Stimulated activated naive B cell treated with anti-CD40 and anti-IgM and Interleukin-4, amounts not matched to agents 10 μg/mL and 1 μg/mL and 100 μg/mL, for 72 hours (primary cell): ENCODE measurements at regions not wholly inside any gene's neighbourhood (a gene's known extent, or its start where the extent isn't known, plus 50 kb on each side); places are given as distances from the start of the nearest gene placed in this dataset.

Experiments
- ATAC-seq, 2 donors: fragments of 150-1000 bp; cut with Tn5 transposase; replicated peaks; 2 replicates each; pipeline ENCODE4 v1.10.0; 2021; ENCODE audit warnings: moderate library complexity in 1 of 2
- DNase-seq: peaks from one replicate; pipeline ENCODE4 v3.0.0; 2021
- H3K27ac Mint-ChIP-seq: one replicate; pipeline ENCODE4 v1.8.0; 2022; ENCODE audit warnings: mild to moderate bottlenecking, mixed read lengths
- H3K27me3 Mint-ChIP-seq, 2 donors: one replicate each; pipeline ENCODE4 v1.8.0; 2022; ENCODE audit warnings: mixed read lengths in 2 of 2
- H3K36me3 Mint-ChIP-seq, 2 donors: one replicate each; pipeline ENCODE4 v1.8.0; 2022; ENCODE audit warnings: mixed read lengths in 2 of 2, mild to moderate bottlenecking in 1 of 2
- H3K4me1 Mint-ChIP-seq, 2 donors: one replicate each; pipeline ENCODE4 v1.8.0; 2022; ENCODE audit warnings: mixed read lengths in 2 of 2, mild to moderate bottlenecking in 1 of 2
- H3K4me3 Mint-ChIP-seq, 2 donors: one replicate each; pipeline ENCODE4 v1.8.0; 2022; ENCODE audit warnings: mild to moderate bottlenecking in 2 of 2, mixed read lengths in 2 of 2, moderate library complexity in 1 of 2
- H3K9me3 Mint-ChIP-seq, 2 donors: one replicate each; pipeline ENCODE4 v1.8.0; 2022; ENCODE audit warnings: mixed read lengths in 2 of 2, mild to moderate bottlenecking in 1 of 2

DNA sequence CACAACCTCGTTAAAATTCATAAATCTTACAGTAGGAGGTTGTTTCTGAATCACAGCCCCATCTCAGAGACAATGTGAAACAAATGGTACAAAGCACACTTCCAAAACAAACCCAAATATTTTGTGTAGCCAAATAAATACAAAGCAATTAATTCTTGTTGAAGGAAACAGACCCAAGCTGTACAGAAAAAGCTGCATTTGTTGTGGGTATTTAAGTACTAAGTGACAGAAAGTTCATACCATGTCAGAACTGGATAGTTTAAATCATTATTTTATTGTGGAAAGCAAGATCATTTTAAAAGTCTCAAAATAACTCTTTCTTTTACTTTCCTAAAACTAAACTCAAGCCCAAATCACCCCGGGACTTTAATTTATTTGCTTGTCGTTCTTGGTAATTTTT lies 570.7 kb downstream of the ELAVL2 start:
- no peak for ATAC-seq
- H3K36me3 Mint-ChIP-seq: peaks cover 0 to 2% of the 10 kb centered on the region in 2 donors
- peaks cover 0 to 14% of the 10 kb centered on the region in 2 donors for H3K9me3 Mint-ChIP-seq
- no peak for DNase-seq
- no peak overlapping the region for H3K27ac Mint-ChIP-seq
- no peaks in the 10 kb centered on the region for H3K4me1 Mint-ChIP-seq
- no peak overlapping the region for H3K4me3 Mint-ChIP-seq
- H3K27me3 Mint-ChIP-seq: no peaks in the 10 kb centered on the region

- ATAC-seq (no peak), DNase-seq (no peak)
- H3K36me3 Mint-ChIP-seq: no peaks in the 10 kb centered on the region
- H3K27ac Mint-ChIP-seq: no peak overlapping the region
- no peaks in the 10 kb centered on the region for H3K9me3 Mint-ChIP-seq
- H3K4me3 Mint-ChIP-seq: no peak overlapping the region
- no peaks in the 10 kb centered on the region for H3K4me1 Mint-ChIP-seq
- no peaks in the 10 kb centered on the region for H3K27me3 Mint-ChIP-seq
Measured at GRCh38 chr9:23258569-23258968, 567.5 kb downstream of the ELAVL2 start.

- ATAC-seq: no peak
- no peak overlapping the region for H3K27ac Mint-ChIP-seq
- no peak for DNase-seq
- H3K4me1 Mint-ChIP-seq: no peaks in the 10 kb centered on the region
- peaks cover 0 to 1% of the 10 kb centered on the region in 2 donors for H3K9me3 Mint-ChIP-seq
- no peaks in the 10 kb centered on the region for H3K36me3 Mint-ChIP-seq
- no peaks in the 10 kb centered on the region for H3K27me3 Mint-ChIP-seq
- H3K4me3 Mint-ChIP-seq: no peak overlapping the region
Measured at GRCh38 chr9:23278561-23278960, 547.5 kb downstream of the ELAVL2 start.

DNA sequence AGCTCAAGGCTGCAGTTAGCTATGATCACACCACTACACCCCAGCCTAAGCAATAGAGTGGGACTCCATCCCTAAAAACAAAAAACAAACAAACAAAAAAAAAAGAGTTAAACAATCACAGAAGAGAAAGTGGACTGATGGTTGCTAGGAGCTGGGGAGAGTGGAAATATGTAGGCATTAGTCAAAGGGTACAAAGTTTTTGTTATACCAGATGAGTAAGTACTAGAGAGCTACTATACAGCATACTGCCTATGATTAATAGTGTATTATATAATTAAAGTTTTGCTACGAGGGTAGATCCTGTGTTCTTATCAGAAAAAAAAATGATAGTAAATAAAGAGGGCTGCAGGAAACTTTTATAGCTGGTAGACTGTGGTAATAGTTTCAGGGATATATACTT lies 538.6 kb downstream of the ELAVL2 start:
- DNase-seq (no peak), ATAC-seq (no peak)
- Mint-ChIP-seq H3K4me3 (no peak overlapping the region), H3K4me1 (no peaks in the 10 kb centered on the region), H3K9me3 (no peaks in the 10 kb centered on the region), H3K27ac (no peak overlapping the region), H3K27me3 (no peaks in the 10 kb centered on the region), H3K36me3 (no peaks in the 10 kb centered on the region)

DNA sequence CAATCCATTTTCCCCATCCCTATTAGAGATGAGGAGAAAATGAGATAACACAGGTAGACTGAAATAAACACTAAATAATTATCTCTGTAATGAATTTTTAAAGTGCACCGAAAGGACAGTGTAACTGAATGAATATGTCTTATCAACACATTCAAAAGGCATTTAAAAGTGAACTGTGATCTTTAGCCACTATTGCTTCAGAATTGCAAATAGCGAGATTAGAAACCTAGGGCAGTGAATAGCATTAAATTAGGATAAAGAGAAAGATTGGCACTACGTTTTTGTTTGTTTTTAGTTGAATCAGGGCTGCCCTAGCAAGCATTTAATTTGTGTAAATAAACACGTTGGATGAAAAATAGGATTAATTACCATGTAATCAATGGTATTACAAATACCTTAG lies 537.5 kb downstream of the ELAVL2 start:
- ATAC-seq (no peak), DNase-seq (no peak)
- Mint-ChIP-seq H3K4me1 (no peaks in the 10 kb centered on the region), H3K27me3 (no peaks in the 10 kb centered on the region), H3K36me3 (no peaks in the 10 kb centered on the region), H3K9me3 (no peaks in the 10 kb centered on the region), H3K4me3 (no peak overlapping the region), H3K27ac (no peak overlapping the region)

GRCh38 chr9:23290973-23291372 lies 535.1 kb downstream of the ELAVL2 start:
- ATAC-seq (no peak), DNase-seq (no peak)
- Mint-ChIP-seq H3K27ac (no peak overlapping the region), H3K4me3 (no peak overlapping the region), H3K36me3 (no peaks in the 10 kb centered on the region), H3K27me3 (no peaks in the 10 kb centered on the region), H3K4me1 (no peaks in the 10 kb centered on the region), H3K9me3 (no peaks in the 10 kb centered on the region)

DNA sequence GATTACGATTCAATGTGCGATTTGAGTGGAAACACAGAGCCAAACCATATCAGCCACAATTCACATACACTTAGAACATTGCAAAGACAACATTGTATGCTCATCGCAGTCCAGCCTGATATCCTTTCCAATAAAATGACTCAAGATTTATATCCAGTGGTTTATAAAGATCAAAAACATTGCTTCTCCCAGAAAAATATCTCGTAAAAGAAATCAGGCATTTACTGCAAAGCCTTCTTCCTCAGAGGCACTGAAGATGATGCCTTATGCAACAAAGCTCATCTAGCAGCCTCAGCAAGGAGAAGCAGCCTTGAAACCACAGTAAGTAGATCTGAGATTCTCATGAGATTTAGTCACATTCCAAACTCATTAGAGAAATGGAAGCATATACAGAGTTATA lies 523.8 kb downstream of the ELAVL2 start:
- Mint-ChIP-seq H3K4me1 (no peaks in the 10 kb centered on the region), H3K27ac (no peak overlapping the region), H3K4me3 (no peak overlapping the region), H3K27me3 (no peaks in the 10 kb centered on the region), H3K36me3 (no peaks in the 10 kb centered on the region), H3K9me3 (no peaks in the 10 kb centered on the region)
- no peak for DNase-seq
- no peak for ATAC-seq

DNA sequence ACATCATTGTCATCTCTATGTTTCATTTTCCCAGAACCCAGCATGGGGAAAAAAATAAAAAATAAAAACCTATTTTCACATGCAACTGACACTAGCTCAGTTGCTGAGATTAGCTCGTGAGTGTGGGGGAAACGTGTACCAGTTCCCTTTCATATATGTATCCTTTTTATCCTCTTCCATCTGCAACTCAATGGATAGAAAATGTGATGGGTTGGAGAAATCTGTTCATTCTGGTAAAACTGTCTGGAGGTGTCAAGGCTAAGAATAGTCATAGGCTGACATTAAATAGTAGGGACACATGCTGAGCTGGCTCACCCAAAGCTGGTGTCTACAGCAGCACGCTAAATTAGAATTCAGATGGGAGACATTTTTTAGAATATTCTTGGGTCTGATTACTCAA lies 519.3 kb downstream of the ELAVL2 start:
- Mint-ChIP-seq H3K4me1 (no peaks in the 10 kb centered on the region), H3K36me3 (no peaks in the 10 kb centered on the region), H3K27me3 (no peaks in the 10 kb centered on the region), H3K4me3 (no peak overlapping the region), H3K9me3 (peaks cover 2 to 6% of the 10 kb centered on the region in 2 donors), H3K27ac (no peak overlapping the region)
- ATAC-seq (no peak), DNase-seq (no peak)

DNA sequence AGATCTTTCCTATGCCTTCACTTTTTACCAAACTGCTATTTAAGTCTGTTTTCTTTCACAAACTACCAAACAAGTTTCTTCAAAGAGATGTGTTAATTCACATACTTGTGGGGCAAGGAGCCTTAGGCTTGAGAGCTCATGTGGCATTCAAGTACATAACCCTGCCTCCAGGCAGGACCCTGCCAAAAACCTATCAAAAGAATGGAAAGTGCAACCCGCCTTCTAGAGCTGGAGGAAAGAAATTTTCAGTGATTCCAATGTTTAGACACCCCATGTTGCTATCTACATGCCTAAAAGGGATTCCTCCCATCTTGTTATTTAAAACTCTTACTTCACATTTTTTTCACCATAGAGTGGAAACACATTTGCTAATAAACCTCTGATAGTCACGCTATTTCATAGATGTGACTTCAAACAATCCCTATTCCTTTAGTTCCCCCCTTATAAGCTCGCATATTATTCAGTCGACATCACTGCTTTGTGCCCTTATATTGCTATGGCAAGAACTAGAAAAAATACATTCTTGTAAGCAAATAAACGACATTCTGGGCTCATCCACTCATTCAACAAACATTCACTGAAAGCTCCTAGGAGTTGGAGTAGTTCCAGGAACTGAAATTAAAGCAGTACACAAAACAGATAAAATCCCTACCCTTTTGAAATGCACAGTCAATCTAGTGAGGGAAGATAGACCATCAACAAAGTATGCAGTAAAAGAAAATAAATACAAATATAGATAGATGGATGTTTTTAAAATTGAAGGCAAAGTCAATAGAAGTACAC lies 518.1 kb downstream of the ELAVL2 start:
- peaks cover 2 to 6% of the 10 kb centered on the region in 2 donors for H3K9me3 Mint-ChIP-seq
- ATAC-seq (no peak), DNase-seq (no peak)
- no peaks in the 10 kb centered on the region for H3K4me1 Mint-ChIP-seq
- no peaks in the 10 kb centered on the region for H3K36me3 Mint-ChIP-seq
- no peak overlapping the region for H3K27ac Mint-ChIP-seq
- H3K4me3 Mint-ChIP-seq: no peak overlapping the region
- H3K27me3 Mint-ChIP-seq: no peaks in the 10 kb centered on the region

- DNase-seq (no peak), ATAC-seq (no peak)
- Mint-ChIP-seq H3K4me1 (no peaks in the 10 kb centered on the region), H3K27ac (no peak overlapping the region), H3K36me3 (no peaks in the 10 kb centered on the region), H3K4me3 (no peak overlapping the region), H3K27me3 (no peaks in the 10 kb centered on the region), H3K9me3 (peaks cover 2 to 6% of the 10 kb centered on the region in 2 donors)
Measured at GRCh38 chr9:23309800-23310199, 516.2 kb downstream of the ELAVL2 start.

GRCh38 chr9:23314247-23314646 lies 511.8 kb downstream of the ELAVL2 start:
- ATAC-seq: no peak

GRCh38 chr9:23319092-23319491 lies 506.9 kb downstream of the ELAVL2 start:
- ATAC-seq (no peak), DNase-seq (no peak)
- H3K27me3 Mint-ChIP-seq: no peaks in the 10 kb centered on the region
- peaks cover 3% of the 10 kb centered on the region in 2 donors for H3K9me3 Mint-ChIP-seq
- no peaks in the 10 kb centered on the region for H3K4me1 Mint-ChIP-seq
- no peak overlapping the region for H3K27ac Mint-ChIP-seq
- no peaks in the 10 kb centered on the region for H3K36me3 Mint-ChIP-seq
- H3K4me3 Mint-ChIP-seq: no peak overlapping the region

More at GRCh38 chr9:23314247-23314646, 511.8 kb downstream of the ELAVL2 start:
- Mint-ChIP-seq H3K36me3 (no peaks in the 10 kb centered on the region), H3K4me3 (no peak overlapping the region), H3K27me3 (no peaks in the 10 kb centered on the region), H3K27ac (no peak overlapping the region), H3K9me3 (peaks cover 3 to 4% of the 10 kb centered on the region in 2 donors), H3K4me1 (no peaks in the 10 kb centered on the region)
- DNase-seq: no peak

- Mint-ChIP-seq H3K9me3 (peaks cover 3% of the 10 kb centered on the region in 2 donors), H3K4me1 (no peaks in the 10 kb centered on the region), H3K36me3 (no peaks in the 10 kb centered on the region), H3K27ac (no peak overlapping the region), H3K27me3 (no peaks in the 10 kb centered on the region), H3K4me3 (no peak overlapping the region)
- ATAC-seq (no peak), DNase-seq (no peak)
Measured at GRCh38 chr9:23321049-23321448, 505.0 kb downstream of the ELAVL2 start.

GRCh38 chr9:23322392-23322791 lies 503.6 kb downstream of the ELAVL2 start:
- DNase-seq (no peak), ATAC-seq (no peak)
- Mint-ChIP-seq H3K27ac (no peak overlapping the region), H3K9me3 (peaks cover 2% of the 10 kb centered on the region in 2 donors), H3K4me1 (no peaks in the 10 kb centered on the region), H3K36me3 (no peaks in the 10 kb centered on the region), H3K27me3 (no peaks in the 10 kb centered on the region), H3K4me3 (no peak overlapping the region)

- Mint-ChIP-seq H3K36me3 (no peaks in the 10 kb centered on the region), H3K4me1 (no peaks in the 10 kb centered on the region), H3K27ac (no peak overlapping the region), H3K4me3 (no peak overlapping the region), H3K9me3 (peaks cover 4% of the 10 kb centered on the region in 2 donors), H3K27me3 (no peaks in the 10 kb centered on the region)
- ATAC-seq (no peak), DNase-seq (no peak)
Measured at GRCh38 chr9:23324511-23324910, 501.5 kb downstream of the ELAVL2 start.
